Keratinocyte (primary cell): ENCODE measurements at regions not wholly inside any gene's neighbourhood (a gene's known extent, or its start where the extent isn't known, plus 50 kb on each side); places are given as distances from the start of the nearest gene placed in this dataset.
A peak's percentile ranks its signal among the peaks of the same experiment; 100 is the strongest.

ENCODE experiments used
- DNase-seq: peaks from one replicate; pipeline ENCODE4 v3.0.0-alpha.2; 2011; ENCODE audit warnings: low read depth, missing footprints, low spot score
- FAIRE-seq: peaks from 2 replicates; lab custom pipeline; 2011; peaks lifted over from hg19 to GRCh38; lab: Jason Lieb, UNC
- H2AFZ ChIP-seq: 2 replicates; pipeline ENCODE4 v1.6.0; 2012; ENCODE audit warnings: low read length, control low read depth, inconsistent platforms; ENCODE audit not compliant: control insufficient read depth
- H3K27ac ChIP-seq: 2 replicates; pipeline ENCODE4 v1.5.1; 2011; ENCODE audit warnings: low read length; ENCODE audit not compliant: control insufficient read depth, insufficient read depth
- H3K27me3 ChIP-seq: 3 replicates; pipeline ENCODE4 v1.6.0; 2011; ENCODE audit warnings: low read length; ENCODE audit not compliant: control insufficient read depth, insufficient read depth; ENCODE audit errors: extremely low read depth
- H3K36me3 ChIP-seq, 2 experiments: 2 replicates in 1 of 2; 3 replicates in 1 of 2; pipeline ENCODE4 v1.5.1; 2011; ENCODE audit warnings: low read length in 2 of 2, mild to moderate bottlenecking in 1 of 2; ENCODE audit not compliant: control insufficient read depth in 2 of 2, insufficient read depth in 2 of 2; ENCODE audit errors: extremely low read depth in 1 of 2
- H3K4me1 ChIP-seq: 3 replicates; pipeline ENCODE4 v1.5.1; 2011; ENCODE audit warnings: low read length; ENCODE audit not compliant: control insufficient read depth, insufficient read depth; ENCODE audit errors: extremely low read depth
- H3K4me2 ChIP-seq: 3 replicates; pipeline ENCODE4 v1.6.0; 2011; ENCODE audit warnings: low read depth, low read length; ENCODE audit not compliant: control insufficient read depth, insufficient read depth; ENCODE audit errors: extremely low read depth
- H3K4me3 ChIP-seq, 3 experiments: fragments of 200-600 bp in 1 of 3; sonication (generic) in 1 of 3; 2 replicates in 2 of 3; 3 replicates in 1 of 3; pipeline ENCODE4 v1.5.1; 2011 to 2016; ENCODE audit warnings: low read length in 3 of 3, mild to moderate bottlenecking in 3 of 3, control low read depth in 2 of 3, inconsistent platforms in 1 of 3, low read depth in 1 of 3, mixed read lengths in 1 of 3, mixed run types in 1 of 3, moderate library complexity in 1 of 3; ENCODE audit not compliant: control insufficient read depth in 2 of 3, insufficient read depth in 2 of 3; ENCODE audit errors: extremely low read depth in 1 of 3
- H3K79me2 ChIP-seq: 2 replicates; pipeline ENCODE4 v1.6.0; 2012; ENCODE audit warnings: low read length; ENCODE audit not compliant: control insufficient read depth, insufficient read depth
- H3K9ac ChIP-seq: 3 replicates; pipeline ENCODE4 v1.6.0; 2011; ENCODE audit warnings: low read length; ENCODE audit not compliant: control insufficient read depth, insufficient read depth; ENCODE audit errors: extremely low read depth
- H3K9me1 ChIP-seq: 3 replicates; pipeline ENCODE4 v1.6.0; 2011; ENCODE audit warnings: low read length; ENCODE audit not compliant: control insufficient read depth, insufficient read depth; ENCODE audit errors: extremely low read depth
- H3K9me3 ChIP-seq: 2 replicates; pipeline ENCODE4 v1.5.1; 2012; ENCODE audit warnings: low read depth, low read length; ENCODE audit not compliant: control insufficient read depth
- H4K20me1 ChIP-seq: 3 replicates; pipeline ENCODE4 v1.6.0; 2011; ENCODE audit warnings: low read length; ENCODE audit not compliant: control insufficient read depth, insufficient read depth; ENCODE audit errors: extremely low read depth
- CTCF ChIP-seq, 3 experiments: IDR thresholded peaks in 1 of 3; conservative IDR thresholded peaks in 1 of 3; optimal IDR thresholded peaks in 1 of 3; 2 replicates in 2 of 3; 3 replicates in 1 of 3; pipeline versions ENCODE3 to v1.5.1; 2011; ENCODE audit warnings: low read length in 3 of 3, mild to moderate bottlenecking in 3 of 3, moderate library complexity in 2 of 3, control low read depth in 1 of 3, inconsistent platforms in 1 of 3; ENCODE audit not compliant: insufficient read depth in 2 of 3; ENCODE audit errors: extremely low read depth in 1 of 3
- EZH2 ChIP-seq: IDR thresholded peaks from one replicate; pipeline ENCODE4 v1.6.1; 2012; ENCODE audit warnings: inconsistent platforms, mild to moderate bottlenecking, low read length, moderate library complexity
- dilution Hi-C: fragments of 300-500 bp; cut with MboI; formaldehyde crosslinking; loops from one replicate; pipeline ENCODE4 v1.7.0; 2020; ENCODE audit warnings: low sequenced_read_pairs; ENCODE audit not compliant: extremely low pct_ligation_motif_present

GRCh38 chr6:9140172-9140571 lies 704.8 kb upstream of the SLC35B3 start:
- TF ChIP-seq CTCF (optimal IDR thresholded peaks at IDR 0.05 in 1 of 3, IDR thresholded peaks at IDR 0.05 in 1 of 3, conservative IDR thresholded peaks at IDR 0.05 in 1 of 3; ENCODE audit: extremely low read depth in 1 of 3, insufficient read depth in 2 of 3, low read length in 3 of 3) (peak in 1 of 3 experiments; percentile 1), EZH2 (no peak)
- no peaks in the 10 kb centered on the region for H3K9me1 ChIP-seq
- no peaks in the 10 kb centered on the region for H4K20me1 ChIP-seq
- no peaks in the 10 kb centered on the region for H3K36me3 ChIP-seq
- H3K9me3 ChIP-seq = no peaks in the 10 kb centered on the region
- no peak for FAIRE-seq
- H2AFZ ChIP-seq = no peak overlapping the region
- DNase-seq = no peak
- no peaks in the 10 kb centered on the region for H3K27me3 ChIP-seq
- peak overlapping the region; percentile 4 for H3K27ac ChIP-seq
- H3K4me1 ChIP-seq = peaks cover 16% of the 10 kb centered on the region
- H3K4me2 ChIP-seq = peak overlapping the region; percentile 69
- dilution Hi-C loops = no loop called here
- no peak overlapping the region for H3K9ac ChIP-seq
- H3K79me2 ChIP-seq = no peaks in the 10 kb centered on the region
- H3K4me3 ChIP-seq = peak overlapping the region in 1 of 3 experiments; percentile 0

- H3K4me2 ChIP-seq = peak overlapping the region; percentile 69
- H3K9ac ChIP-seq = no peak overlapping the region
- H3K79me2 ChIP-seq = no peaks in the 10 kb centered on the region
- dilution Hi-C loops = no loop called here
- peak; percentile 82 for FAIRE-seq
- no peaks in the 10 kb centered on the region for H4K20me1 ChIP-seq
- H3K4me3 ChIP-seq = peak overlapping the region in 1 of 3 experiments; percentile 0
- no peak overlapping the region for H2AFZ ChIP-seq
- peaks cover 16% of the 10 kb centered on the region for H3K4me1 ChIP-seq
- no peaks in the 10 kb centered on the region for H3K36me3 ChIP-seq
- peak; percentile 26 for DNase-seq
- H3K9me1 ChIP-seq = no peaks in the 10 kb centered on the region
- H3K27ac ChIP-seq = peak overlapping the region; percentile 4
- TF ChIP-seq CTCF (optimal IDR thresholded peaks at IDR 0.05 in 1 of 3, IDR thresholded peaks at IDR 0.05 in 1 of 3, conservative IDR thresholded peaks at IDR 0.05 in 1 of 3; ENCODE audit: extremely low read depth in 1 of 3, insufficient read depth in 2 of 3, low read length in 3 of 3) (no peak), EZH2 (no peak)
- H3K9me3 ChIP-seq = no peaks in the 10 kb centered on the region
- H3K27me3 ChIP-seq = no peaks in the 10 kb centered on the region
These were observed 704.4 kb upstream of the SLC35B3 start for GRCh38 chr6:9139746-9140145.
